GM13977 (cell line): ENCODE measurements at regions not wholly inside any gene's neighbourhood (a gene's known extent, or its start where the extent isn't known, plus 50 kb on each side); places are given as distances from the start of the nearest gene placed in this dataset.

Experiments used
- DNase-seq: peaks from one replicate; pipeline ENCODE4 v3.0.0; 2012; ENCODE audit warnings: low spot score
- in situ Hi-C: fragments of 300-500 bp; cut with MboI; formaldehyde crosslinking; loops from one replicate; pipeline ENCODE4 v1.12.0; 2022; ENCODE audit warnings: low sequenced_read_pairs, low pct_unique_long_range_greater_than_20kb, mixed read lengths, inconsistent platforms; ENCODE audit not compliant: unreplicated experiment
- TF ChIP-seq, protein P1 (sequence below): IDR thresholded peaks from 2 replicates; pipeline ENCODE4 v1.5.1; 2012; ENCODE audit warnings: mild to moderate bottlenecking, control low read depth; ENCODE audit not compliant: insufficient read depth; ENCODE audit errors: extremely low read depth, missing control alignments

DNA sequence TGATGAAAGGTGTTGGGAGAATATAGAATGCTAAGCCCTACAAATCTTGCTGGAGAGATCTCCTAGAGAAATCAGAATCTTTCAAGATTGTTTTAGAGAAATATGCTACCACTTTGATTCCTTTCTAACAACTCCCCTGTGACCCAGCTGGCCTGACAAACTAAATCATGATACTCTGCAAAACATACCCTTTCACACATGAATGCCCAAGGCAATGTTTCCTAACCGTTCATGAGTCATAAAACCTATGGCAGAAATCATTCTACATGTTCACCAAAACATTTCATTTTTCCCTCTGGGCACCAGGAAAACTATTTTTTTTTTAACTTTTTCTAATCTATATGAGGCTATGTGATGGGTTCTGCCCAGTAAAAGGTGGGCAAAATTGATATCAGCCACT, 77.8 kb upstream of the SETBP1 start:
- no peak for DNase-seq
- TF ChIP-seq, protein P1, sequence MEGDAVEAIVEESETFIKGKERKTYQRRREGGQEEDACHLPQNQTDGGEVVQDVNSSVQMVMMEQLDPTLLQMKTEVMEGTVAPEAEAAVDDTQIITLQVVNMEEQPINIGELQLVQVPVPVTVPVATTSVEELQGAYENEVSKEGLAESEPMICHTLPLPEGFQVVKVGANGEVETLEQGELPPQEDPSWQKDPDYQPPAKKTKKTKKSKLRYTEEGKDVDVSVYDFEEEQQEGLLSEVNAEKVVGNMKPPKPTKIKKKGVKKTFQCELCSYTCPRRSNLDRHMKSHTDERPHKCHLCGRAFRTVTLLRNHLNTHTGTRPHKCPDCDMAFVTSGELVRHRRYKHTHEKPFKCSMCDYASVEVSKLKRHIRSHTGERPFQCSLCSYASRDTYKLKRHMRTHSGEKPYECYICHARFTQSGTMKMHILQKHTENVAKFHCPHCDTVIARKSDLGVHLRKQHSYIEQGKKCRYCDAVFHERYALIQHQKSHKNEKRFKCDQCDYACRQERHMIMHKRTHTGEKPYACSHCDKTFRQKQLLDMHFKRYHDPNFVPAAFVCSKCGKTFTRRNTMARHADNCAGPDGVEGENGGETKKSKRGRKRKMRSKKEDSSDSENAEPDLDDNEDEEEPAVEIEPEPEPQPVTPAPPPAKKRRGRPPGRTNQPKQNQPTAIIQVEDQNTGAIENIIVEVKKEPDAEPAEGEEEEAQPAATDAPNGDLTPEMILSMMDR = no peak
- in situ Hi-C loops = no loop called here

DNA sequence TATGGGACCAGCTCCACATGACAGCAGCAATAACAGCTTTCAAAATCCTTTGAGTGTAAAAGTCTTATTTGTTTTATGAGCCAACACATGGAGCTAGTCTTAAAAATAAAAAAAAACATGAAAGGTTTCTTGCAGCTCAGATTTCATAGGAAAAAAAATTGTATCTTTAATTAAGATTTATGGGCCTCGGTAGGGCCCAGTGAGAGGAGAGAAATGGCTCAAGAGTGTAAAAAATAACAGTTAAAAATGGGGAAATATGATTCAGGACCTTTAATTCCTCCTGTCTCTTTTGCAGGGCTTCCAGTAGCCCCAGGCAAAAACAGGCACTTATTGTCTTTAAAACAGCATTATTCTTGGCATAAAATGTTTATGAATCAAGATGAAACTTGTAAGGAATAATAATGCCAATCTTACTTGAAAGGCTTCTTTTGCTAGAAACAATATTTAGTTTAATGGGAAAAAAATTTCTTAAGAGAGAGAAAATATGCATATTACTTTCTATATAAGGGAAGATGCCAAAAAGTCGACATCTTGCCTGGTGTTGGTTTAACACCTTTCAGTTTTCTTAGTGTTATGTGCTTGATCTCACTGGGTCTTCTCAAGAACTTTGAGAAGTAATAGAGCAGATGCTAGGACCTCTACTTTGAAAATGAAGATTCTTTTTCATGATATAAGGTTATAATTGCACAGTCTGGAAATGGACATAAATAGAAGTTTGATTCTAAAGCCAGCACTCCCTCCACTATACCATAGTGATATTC, 71.3 kb upstream of the SETBP1 start:
- no peak for DNase-seq
- TF ChIP-seq, protein P1 = no peak
- in situ Hi-C loops = no loop called here

DNA sequence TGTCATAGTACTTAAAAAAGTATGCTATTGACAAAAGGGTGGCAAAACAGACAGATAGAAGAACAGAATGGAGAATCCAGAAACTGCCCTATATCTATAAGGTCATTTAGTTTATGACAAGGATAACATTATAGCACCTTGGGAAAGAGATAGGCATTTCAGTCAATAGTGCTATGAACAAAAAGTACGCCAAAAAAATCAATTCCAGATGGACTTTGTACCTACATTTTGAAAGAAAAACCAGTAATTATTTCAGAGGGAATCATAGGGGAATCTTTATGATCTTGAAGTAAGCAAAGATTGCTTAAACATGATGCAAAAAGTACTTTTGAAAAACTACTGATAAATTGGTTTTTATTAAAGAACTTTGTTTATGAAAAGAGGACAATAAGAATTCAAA, 59.9 kb upstream of the SETBP1 start:
- TF ChIP-seq, protein P1 = no peak
- no peak for DNase-seq
- in situ Hi-C loops = no loop called here

DNA sequence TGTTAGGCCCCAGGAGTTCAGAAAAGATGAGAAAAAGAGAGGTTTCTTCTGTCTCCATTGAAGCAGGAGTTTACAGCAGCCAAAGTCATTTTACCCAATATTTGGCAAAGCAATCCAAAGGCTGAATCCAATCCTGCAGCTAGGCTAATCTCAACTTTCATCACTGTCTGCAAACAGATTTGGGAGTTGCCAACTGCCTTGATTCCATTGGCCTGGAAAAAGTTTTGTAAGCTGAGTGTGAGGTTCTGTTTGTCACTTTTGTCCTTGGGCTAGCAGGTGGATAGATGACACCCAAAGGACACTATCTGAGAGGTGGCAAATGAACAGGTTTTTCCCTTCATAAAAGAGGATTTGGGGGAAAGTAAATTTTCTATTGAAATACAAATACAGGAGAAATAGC, 56.6 kb upstream of the SETBP1 start:
- in situ Hi-C loops = no loop called here
- TF ChIP-seq, protein P1 = no peak
- no peak for DNase-seq

DNA sequence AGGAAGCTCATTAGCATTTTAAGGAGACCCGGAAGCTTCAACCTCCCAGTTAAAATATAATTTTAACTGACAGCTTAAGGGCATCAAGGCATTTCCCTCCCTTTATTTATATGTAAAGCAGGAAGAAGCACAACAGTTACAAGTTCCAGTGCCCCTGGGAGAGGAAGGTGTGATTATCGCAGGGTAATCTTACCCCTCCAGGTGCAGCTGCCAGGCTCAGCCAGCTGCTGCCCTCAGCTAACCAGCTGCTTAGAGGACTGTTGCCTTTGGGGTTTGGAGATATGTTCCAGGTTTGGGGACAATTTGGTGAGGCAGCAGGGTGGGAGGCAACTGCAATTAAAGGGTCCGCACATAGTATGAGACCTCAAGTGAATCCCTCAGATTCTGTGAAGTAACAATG, 55.3 kb upstream of the SETBP1 start:
- no peak for DNase-seq
- TF ChIP-seq, protein P1 = no peak
- in situ Hi-C loops = no loop called here

DNA sequence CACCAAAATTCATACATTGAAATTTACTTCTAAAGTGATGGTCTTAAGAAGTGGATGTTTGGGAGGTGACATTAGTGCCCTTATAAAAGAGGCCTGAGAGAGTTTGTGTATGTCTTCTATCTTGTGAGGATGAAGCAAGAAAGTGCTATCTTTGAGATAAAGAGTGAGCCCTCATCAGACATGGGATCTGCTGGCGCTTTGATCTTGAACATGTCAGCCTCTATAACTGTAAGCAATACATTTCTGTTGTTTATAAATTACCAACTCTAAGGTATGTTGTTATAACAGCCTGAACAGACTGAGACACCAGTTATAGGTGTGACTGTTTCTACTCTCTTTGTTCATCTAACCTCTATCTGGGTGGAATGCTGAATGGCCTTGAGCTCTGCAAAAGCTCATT, 54.5 kb upstream of the SETBP1 start:
- in situ Hi-C loops = no loop called here

More for the DNA sequence above, 54.5 kb upstream of the SETBP1 start:
- TF ChIP-seq, protein P1 = no peak
- DNase-seq = no peak
